DMS53 (cell line): ENCODE measurements at regions not wholly inside any gene's neighbourhood (a gene's known extent, or its start where the extent isn't known, plus 50 kb on each side); places are given as distances from the start of the nearest gene placed in this dataset.

Experiments
- DNase-seq: peaks from one replicate; lab custom pipeline; 2025; lab: John Stamatoyannopoulos, UW

- DNase-seq: peak; percentile 66
Measured at GRCh38 chrX:16445166-16445752, 204.7 kb upstream of the S100G start.

- DNase-seq: no peak
Measured at GRCh38 chrX:16451334-16451733, 198.6 kb upstream of the S100G start.

GRCh38 chrX:16454926-16455325 is 195.0 kb upstream of the S100G start:
- DNase-seq: no peak

- DNase-seq: no peak
Measured at GRCh38 chrX:16457239-16457638, 192.7 kb upstream of the S100G start.

- no peak for DNase-seq
Measured at GRCh38 chrX:16458208-16458607, 191.8 kb upstream of the S100G start.

GRCh38 chrX:16459008-16459407 is 190.9 kb upstream of the S100G start:
- no peak for DNase-seq

- no peak for DNase-seq
Measured at GRCh38 chrX:16461968-16462367, 188.0 kb upstream of the S100G start.

GRCh38 chrX:16462912-16463311 is 187.0 kb upstream of the S100G start:
- DNase-seq: no peak

GRCh38 chrX:16464369-16464768 is 185.6 kb upstream of the S100G start:
- no peak for DNase-seq

GRCh38 chrX:16465081-16465876 is 184.7 kb upstream of the S100G start:
- DNase-seq: peak; percentile 4

GRCh38 chrX:16466640-16467432 is 183.1 kb upstream of the S100G start:
- DNase-seq: no peak

- no peak for DNase-seq
Measured at GRCh38 chrX:16469870-16470269, 180.1 kb upstream of the S100G start.

GRCh38 chrX:16472345-16472744 is 177.6 kb upstream of the S100G start:
- no peak for DNase-seq

- no peak for DNase-seq
Measured at GRCh38 chrX:16474511-16474910, 175.4 kb upstream of the S100G start.

GRCh38 chrX:16476009-16476408 is 173.9 kb upstream of the S100G start:
- DNase-seq: no peak

GRCh38 chrX:16476692-16477091 is 173.3 kb upstream of the S100G start:
- no peak for DNase-seq

- no peak for DNase-seq
Measured at GRCh38 chrX:16479206-16479869, 170.6 kb upstream of the S100G start.

- no peak for DNase-seq
Measured at GRCh38 chrX:16480049-16480448, 169.9 kb upstream of the S100G start.

- peak; percentile 38 for DNase-seq
Measured at GRCh38 chrX:16484338-16484737, 165.6 kb upstream of the S100G start.

- no peak for DNase-seq
Measured at GRCh38 chrX:16487620-16488385, 162.2 kb upstream of the S100G start.

GRCh38 chrX:16488959-16489358 is 161.0 kb upstream of the S100G start:
- no peak for DNase-seq

- DNase-seq: no peak
Measured at GRCh38 chrX:16491461-16491860, 158.5 kb upstream of the S100G start.
